Upper lobe of right lung (tissue), 1 donor: ENCODE measurements at regions not wholly inside any gene's neighbourhood (a gene's known extent, or its start where the extent isn't known, plus 50 kb on each side); places are given as distances from the start of the nearest gene placed in this dataset.

Source experiments
- ATAC-seq: fragments of 200-7000 bp; cut with Tn5 transposase; one replicate; pipeline ENCODE4 v1.9.1; 2020; ENCODE audit warnings: mild to moderate bottlenecking, moderate library complexity
- DNase-seq: peaks from one replicate; pipeline ENCODE4 v3.0.0-alpha.2; 2020
- H3K27ac ChIP-seq: fragments of 200-600 bp; one replicate; pipeline ENCODE4 v1.8.0; 2022
- H3K27me3 ChIP-seq: fragments of 200-600 bp; one replicate; pipeline ENCODE4 v1.8.0; 2022; ENCODE audit warnings: mild to moderate bottlenecking
- H3K36me3 ChIP-seq: fragments of 200-600 bp; one replicate; pipeline ENCODE4 v1.8.0; 2022
- H3K4me1 ChIP-seq: fragments of 200-600 bp; one replicate; pipeline ENCODE4 v1.8.0; 2022
- H3K4me3 ChIP-seq: fragments of 200-600 bp; one replicate; pipeline ENCODE4 v1.8.0; 2022; ENCODE audit warnings: mild to moderate bottlenecking
- H3K9me3 ChIP-seq: fragments of 200-600 bp; one replicate; pipeline ENCODE4 v1.8.0; 2022
- CTCF ChIP-seq: fragments of 200-600 bp; IDR thresholded peaks from one replicate; pipeline ENCODE4 v1.8.0; 2022; ENCODE audit warnings: antibody characterized with exemption
- intact Hi-C: fragments of 100-400 bp; cut with DNase I; formaldehyde crosslinking; loops from one replicate; pipeline ENCODE4 v1.11.0; 2022
- donor health status: DM: no; HTN: yes; CAD: no; lungs with severe emphysema.

- no peaks in the 10 kb centered on the region for H3K9me3 ChIP-seq
- H3K27ac ChIP-seq: no peak overlapping the region
- intact Hi-C loops: no loop called here
- H3K4me3 ChIP-seq: no peak overlapping the region
- ATAC-seq: peak; percentile 74
- no peaks in the 10 kb centered on the region for H3K36me3 ChIP-seq
- H3K27me3 ChIP-seq: no peaks in the 10 kb centered on the region
- no peaks in the 10 kb centered on the region for H3K4me1 ChIP-seq
- TF ChIP-seq CTCF: no peak
- no peak for DNase-seq
These were observed 79.6 kb upstream of the POMP start for GRCh38 chr13:28579322-28579721.

- Histone ChIP-seq H3K4me1 (no peaks in the 10 kb centered on the region), H3K4me3 (no peak overlapping the region)
- intact Hi-C loops: no loop called here
These were observed 81.1 kb upstream of the FLT1 start for GRCh38 chr13:28576067-28576466.

GRCh38 chr13:28575200-28575599, 80.3 kb upstream of the FLT1 start:
- Histone ChIP-seq H3K27ac (no peak overlapping the region), H3K27me3 (no peaks in the 10 kb centered on the region), H3K9me3 (no peaks in the 10 kb centered on the region), H3K4me1 (no peaks in the 10 kb centered on the region), H3K4me3 (no peak overlapping the region), H3K36me3 (no peaks in the 10 kb centered on the region)
- no peak for TF ChIP-seq CTCF
- DNase-seq: no peak
- no peak for ATAC-seq
- intact Hi-C loops: no loop called here

More at GRCh38 chr13:28576067-28576466, 81.1 kb upstream of the FLT1 start:
- ATAC-seq: no peak
- no peak for TF ChIP-seq CTCF
- no peaks in the 10 kb centered on the region for H3K9me3 ChIP-seq
- no peak for DNase-seq
- H3K27ac ChIP-seq: no peak overlapping the region
- H3K36me3 ChIP-seq: no peaks in the 10 kb centered on the region
- no peaks in the 10 kb centered on the region for H3K27me3 ChIP-seq

DNA sequence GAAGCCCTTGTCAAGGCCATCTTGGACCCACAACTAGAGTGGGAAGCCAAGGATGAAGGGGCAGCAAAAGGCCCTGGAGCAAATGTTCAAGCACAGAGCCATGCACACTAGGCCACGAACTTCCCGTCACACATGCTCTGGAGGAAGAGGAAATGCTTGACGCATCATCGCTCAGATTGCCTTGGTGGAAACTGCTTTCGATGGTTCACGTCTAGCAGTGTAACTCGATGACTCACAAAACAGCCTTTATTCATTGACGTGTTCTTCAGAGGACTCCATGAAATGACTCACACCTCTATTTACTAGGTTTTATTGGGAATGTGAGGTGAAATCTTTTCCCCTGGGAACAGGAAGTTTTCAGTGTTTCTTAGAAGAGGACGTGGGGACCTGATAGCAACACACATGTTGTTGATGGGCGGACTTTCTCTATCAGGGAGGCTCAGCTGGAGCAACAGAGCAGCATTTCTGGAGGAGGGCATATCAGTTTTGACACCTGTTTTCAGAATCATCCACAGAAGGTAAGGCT, 79.8 kb upstream of the FLT1 start:
- Histone ChIP-seq H3K36me3 (no peaks in the 10 kb centered on the region), H3K4me3 (no peak overlapping the region), H3K4me1 (no peaks in the 10 kb centered on the region), H3K27ac (no peak overlapping the region), H3K9me3 (no peaks in the 10 kb centered on the region), H3K27me3 (no peaks in the 10 kb centered on the region)
- peak; percentile 76 for ATAC-seq
- intact Hi-C loops: no loop called here
- no peak for DNase-seq
- no peak for TF ChIP-seq CTCF

- DNase-seq: no peak
- no peaks in the 10 kb centered on the region for H3K9me3 ChIP-seq
- H3K27ac ChIP-seq: no peak overlapping the region
- peak; percentile 81 for ATAC-seq
- intact Hi-C loops: no loop called here
- TF ChIP-seq CTCF: no peak
- H3K36me3 ChIP-seq: no peaks in the 10 kb centered on the region
- no peaks in the 10 kb centered on the region for H3K4me1 ChIP-seq
- H3K4me3 ChIP-seq: no peak overlapping the region
- H3K27me3 ChIP-seq: no peaks in the 10 kb centered on the region
These were observed 78.9 kb upstream of the FLT1 start for GRCh38 chr13:28573595-28574373.
